HG03469 (cell line): ENCODE measurements at regions not wholly inside any gene's neighbourhood (a gene's known extent, or its start where the extent isn't known, plus 50 kb on each side); places are given as distances from the start of the nearest gene placed in this dataset.

Experiments used
- ATAC-seq: cut with Tn5 transposase; IDR thresholded peaks from one replicate; pipeline ENCODE4 v1.9.1; 2021; ENCODE audit warnings: mild to moderate bottlenecking, moderate library complexity, moderate number of reproducible peaks; ENCODE audit not compliant: unreplicated experiment

DNA sequence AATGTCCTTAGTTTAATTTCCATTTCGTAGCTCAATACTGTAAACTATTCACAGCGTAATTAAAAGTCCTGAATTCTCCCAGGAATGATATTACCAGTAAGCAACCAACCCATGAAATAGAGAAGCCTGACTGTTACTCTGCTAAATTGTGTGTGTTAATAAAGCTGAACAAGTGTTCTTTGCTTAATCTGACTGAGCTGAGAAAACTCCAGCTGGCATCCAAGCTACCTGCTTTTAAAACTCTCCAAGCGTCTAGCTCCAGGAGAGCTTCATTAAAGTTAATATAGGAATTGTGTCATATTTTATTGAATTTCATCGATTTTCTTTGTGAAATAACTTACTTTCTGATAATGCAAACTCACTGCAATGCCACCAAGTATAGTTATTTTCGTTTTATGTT, 524.4 kb downstream of the SLC16A7 start:
- no peak for ATAC-seq

DNA sequence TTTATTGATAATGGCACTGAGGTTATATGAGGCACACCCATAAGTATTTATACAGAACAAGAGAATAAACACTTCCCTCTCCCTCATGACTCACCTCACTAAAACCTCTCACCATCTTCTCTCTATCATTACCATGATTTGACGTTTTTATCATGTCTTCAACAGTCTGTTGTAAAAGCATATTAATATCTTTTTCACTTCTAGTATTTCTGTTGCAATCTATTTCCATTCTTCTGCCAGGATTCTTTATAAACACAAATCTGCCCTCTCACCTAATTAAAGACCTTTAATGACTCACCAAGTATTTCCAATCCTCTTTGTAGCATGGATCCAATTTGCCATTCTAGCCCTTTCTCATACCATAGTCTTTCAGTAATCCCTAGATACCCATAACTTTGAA, 527.7 kb downstream of the SLC16A7 start:
- ATAC-seq, result no peak

DNA sequence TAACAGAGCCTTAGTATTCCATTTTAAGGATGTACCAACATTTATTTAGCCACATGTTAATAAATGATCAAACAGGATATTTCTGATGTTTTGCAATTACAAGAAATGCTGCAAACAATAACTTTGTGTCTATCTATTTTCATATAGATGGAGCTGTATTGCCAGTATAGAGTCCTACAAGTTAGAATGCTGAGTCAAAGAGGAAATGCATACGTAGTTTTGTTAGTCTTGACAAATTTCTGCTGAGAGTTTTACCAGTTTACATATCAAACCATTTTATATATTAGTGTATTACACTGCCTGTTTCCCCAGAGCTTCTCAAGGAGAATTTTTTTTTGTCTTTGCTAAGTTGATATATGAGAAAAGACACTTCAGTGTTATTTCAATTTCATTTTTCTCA, 541.7 kb downstream of the SLC16A7 start:
- no peak for ATAC-seq

DNA sequence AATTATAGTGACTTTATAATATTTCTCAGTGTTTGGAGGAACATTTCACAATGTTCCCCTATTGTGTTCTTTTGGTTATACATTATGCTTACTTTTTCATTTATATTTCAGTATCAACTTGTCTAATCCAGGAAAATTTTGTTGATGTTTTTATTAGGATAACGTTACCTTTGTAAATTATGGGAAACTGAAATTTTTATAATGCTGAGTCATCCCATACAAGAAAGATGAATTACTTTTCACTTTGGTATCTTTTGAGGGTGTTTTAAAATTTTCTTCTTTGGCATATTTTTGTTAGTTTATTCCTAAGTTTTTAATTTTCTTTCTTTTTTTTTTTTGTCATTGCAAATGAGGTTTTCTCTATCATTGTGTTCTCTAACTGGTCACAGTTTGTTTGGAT, 542.7 kb downstream of the SLC16A7 start:
- ATAC-seq, result no peak

DNA sequence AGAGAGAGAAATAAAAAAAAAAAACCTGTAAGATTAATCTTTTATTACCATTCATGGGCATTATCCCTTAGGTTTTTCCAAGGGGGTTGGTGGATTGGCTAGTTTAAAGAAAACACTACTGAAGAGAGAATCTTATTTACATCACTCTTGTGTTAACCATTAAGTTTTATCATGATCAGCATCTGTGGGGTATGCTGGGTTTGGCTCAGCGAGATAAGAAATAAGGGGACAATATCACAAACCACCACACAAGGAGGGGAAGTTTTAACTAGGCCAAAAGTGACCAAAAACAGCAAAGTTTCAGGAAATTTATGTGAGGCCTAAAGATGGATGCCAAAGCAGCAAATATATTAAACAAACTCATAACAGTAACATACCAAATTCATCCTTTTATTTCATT, 548.6 kb downstream of the SLC16A7 start:
- no peak for ATAC-seq

DNA sequence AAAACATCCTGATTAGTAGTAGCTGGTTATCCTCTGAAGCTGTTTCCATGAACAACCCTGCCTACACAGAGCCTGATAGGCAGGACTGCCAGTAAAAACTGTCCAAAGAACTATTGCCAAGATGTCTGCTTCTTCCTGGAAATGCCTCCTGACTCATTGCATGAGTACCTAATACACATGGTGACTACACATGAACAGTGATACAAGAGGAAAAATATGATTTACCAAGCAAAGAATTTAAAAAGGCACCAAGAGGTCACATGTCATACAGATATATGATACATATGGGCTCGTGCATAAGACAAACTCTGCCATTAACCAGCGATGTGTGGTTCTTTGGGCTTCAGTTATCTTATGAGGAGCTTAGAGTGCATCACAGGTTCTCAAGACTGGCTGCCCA, 552.3 kb downstream of the SLC16A7 start:
- no peak for ATAC-seq

DNA sequence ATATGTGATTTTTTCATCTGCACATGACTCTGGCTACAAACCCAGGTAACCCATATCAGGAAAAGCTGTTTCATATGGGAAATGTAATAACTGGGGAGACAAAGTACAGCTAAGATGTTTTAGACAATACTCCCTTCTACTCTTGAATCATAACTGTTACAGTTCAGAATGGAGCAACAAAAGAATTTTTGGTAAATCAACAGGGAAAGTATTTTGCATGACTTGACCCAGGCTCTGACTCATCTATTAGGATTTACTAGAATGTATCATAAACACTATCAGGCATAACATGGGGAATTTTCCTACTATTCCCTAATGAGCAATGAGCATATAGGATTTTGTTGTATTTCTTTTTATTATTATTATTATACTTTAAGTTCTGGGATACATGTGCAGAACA, 553.0 kb downstream of the SLC16A7 start:
- no peak for ATAC-seq

DNA sequence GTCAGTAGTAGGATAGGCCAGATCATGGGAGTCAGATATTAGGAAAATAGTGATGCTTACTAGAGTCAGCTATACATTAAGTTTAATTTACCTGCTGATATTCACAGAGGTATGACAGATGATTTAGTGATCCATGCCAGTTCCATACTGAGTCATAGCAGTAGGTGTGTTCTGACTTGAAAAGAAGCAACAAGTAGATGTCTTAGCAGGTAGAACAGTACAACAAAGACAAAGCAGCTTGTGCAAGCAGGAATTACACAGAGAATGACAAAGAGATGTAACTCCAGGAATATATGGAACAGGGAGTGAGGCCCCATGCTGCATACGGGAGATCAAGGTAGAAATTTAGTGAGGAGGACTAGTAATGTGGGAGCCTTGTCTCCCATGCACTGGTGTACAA, 556.9 kb downstream of the SLC16A7 start:
- ATAC-seq, result no peak

DNA sequence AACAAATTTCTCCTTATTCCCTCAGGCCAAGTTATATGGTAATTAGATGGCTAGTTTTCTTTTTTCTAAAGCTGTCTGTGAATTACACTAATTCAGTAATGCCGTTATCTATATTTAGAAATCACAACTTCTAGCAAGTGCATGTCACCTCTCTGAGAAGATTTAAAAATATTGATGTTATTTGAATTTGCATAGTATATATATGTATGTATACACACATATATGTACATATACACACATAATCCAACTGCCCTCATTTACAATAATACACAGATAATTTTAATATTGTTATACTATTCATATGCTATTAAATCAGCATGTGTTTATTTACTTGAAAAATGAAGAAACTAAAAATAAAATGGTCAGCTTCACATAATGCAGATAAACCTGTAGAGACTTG, 563.9 kb downstream of the SLC16A7 start:
- no peak for ATAC-seq

DNA sequence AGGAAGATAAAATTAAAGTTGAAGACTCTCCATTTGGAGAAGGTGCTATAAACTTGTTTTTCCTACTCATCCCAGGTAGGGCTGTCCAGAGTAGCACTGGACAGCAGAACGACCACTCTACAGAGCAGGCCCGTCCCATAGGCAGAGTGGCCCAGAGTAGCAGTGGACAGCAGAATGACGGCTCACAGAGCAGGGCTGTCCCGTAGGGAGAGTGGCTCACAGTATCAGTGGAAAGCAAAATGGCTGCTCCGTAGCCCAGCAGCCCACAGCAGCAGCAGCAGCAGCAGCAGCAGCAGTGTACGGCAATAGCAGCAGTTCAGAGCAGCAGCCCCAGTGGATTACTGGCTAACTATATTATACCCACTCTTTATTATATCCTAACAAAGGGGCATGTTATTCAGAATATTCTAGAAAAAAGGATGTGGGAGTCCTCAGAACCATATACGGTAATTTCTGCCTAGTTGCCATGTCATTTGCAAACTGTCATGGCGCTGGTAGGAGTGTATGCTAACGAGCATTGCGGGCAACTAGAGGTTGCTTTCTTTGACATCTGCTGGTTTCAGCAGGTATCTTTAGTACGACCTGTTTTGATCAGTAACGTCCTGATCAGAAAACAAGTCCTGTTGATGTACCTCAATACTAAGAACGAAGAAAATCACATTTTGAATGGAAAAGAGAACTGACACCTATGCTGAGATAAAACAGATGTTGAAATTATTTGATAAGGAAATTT, 567.3 kb downstream of the SLC16A7 start:
- no peak for ATAC-seq

DNA sequence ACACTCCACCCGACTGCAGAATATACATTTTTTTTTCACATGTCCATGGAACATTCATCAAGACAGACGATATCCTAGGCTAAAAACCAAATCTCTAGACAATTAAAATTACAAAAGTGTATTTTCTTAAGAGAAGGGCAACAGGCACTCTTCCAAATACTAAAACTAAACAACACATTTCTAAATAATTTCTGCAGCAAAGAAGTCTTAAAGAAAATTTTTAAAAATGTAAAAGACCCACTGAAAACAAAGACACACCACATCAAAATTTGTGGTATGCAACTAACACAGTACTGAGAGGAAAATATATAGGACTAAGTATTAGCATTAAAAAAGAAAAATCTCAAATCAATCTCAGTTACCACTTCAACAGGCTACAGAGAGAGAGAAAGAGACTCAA, 570.0 kb downstream of the SLC16A7 start:
- ATAC-seq, result no peak

DNA sequence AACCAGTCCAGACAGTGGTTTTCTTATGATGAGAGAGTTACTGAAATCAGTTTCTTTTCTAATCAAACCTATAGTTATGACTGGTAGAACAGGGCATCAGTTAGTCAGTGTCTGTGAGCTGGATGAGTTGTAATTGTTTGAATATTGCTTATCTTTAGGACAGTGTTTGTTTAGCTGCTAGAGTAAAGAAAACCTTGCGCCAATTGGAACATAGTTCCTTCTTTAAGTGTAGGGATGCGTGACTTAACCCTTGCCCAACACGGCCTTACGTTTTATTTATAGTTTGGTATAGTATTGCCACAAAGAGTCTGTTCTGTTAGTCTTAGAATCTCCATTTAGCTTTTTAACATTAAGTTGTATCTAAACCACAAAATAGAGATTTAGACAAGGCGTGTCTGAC, 572.6 kb downstream of the SLC16A7 start:
- ATAC-seq, result no peak

DNA sequence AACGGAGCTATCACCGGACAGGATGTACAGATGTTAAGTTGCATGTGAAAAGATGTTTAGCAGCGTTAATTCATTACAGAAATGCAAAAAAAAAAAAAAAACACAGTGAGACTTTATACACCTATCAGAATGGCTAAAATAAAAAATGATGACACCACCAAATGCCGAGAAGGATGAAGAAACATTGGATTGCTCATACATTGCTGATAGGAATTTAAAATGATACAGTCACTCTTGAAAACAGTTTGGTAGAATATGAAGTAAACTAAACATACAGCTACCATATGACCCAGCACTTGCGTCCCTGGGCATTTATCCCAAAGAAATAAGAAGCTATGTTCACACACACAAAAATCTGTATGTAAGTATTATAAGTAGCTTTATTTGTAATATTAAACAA, 574.1 kb downstream of the SLC16A7 start:
- ATAC-seq, result no peak

DNA sequence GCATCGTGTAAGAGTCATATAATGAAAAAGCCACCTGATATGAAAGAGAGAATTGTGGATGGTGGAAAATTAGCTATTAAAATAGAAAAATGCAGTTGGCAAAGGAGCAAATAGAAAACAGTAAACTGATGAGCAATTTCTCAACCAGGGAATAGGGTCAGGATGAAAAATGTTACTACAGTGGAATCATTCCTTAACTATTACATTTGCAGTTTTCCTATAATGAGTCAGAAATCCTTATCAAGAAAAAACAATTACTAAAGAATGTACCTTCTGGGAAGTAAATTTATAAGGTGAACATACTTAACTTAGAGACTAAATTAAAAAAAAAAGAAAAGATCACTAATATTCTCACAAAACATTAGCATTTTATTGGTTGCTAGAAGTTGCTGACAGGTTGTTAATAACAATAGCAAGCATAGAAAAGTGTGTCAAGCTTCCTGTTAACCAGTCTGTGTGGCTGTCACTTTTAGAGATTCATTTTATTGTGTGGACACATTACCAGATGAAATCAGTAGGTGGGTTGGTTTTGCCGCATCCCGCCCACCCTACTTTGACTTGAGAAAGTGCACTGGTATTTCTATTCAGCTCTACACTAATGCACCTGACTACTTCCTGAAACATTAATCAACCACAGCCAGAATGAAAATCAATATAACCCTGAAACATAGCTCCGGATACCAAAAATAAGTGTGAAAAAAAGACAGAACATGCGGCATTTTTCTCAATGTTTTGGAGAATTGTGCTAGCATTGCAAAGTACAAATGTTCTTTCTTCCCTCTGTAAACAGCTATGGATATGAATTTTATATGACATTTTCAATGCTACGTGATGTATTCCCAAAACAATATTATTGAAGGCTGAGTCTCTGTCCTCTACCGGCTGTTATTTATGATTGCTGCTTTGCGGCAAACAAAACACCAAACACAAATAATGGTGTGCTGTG, 576.7 kb downstream of the SLC16A7 start:
- no peak for ATAC-seq

DNA sequence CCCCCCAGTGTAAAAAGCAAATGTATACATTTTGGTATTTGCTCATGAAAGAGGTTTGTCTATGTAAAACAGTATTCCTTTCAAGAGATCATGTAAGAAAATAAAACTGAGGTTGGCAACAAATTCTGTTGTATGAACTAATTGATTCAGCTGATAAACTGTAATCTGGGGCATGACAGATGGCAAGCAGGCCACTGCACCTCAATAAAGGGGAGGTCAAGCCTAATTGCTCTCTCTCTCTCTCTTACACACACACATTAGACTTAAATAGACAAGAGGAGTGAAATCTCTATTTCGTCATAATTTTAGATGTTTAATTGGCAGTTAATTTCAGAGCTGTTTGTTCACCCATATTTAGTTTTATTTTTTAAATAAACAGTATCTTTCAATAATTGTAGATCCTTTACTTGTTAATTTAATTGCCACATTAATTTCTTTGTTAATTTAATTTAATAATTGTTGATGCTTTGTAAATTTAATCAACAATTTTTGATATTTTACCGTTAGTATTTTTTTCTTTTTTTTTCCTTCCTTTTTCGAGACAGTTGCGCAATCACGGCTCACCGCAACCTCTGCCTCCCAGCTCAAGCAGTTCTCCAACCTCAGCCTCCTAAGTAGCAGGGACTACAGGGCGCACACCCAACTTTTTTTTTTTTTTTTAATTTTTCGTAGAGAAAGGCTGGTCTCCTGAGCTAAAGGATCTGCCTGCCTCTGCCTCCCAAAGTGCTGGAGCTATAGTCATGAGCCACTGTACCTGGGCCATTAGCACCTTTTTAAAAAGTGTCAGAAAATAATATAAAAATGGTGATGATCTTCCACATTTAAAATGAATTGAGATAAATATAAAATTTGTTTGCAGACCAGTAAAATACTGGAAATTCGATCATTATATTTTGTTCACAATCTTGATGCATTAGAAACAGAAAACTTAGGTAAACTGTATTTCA, 577.7 kb downstream of the SLC16A7 start:
- no peak for ATAC-seq

DNA sequence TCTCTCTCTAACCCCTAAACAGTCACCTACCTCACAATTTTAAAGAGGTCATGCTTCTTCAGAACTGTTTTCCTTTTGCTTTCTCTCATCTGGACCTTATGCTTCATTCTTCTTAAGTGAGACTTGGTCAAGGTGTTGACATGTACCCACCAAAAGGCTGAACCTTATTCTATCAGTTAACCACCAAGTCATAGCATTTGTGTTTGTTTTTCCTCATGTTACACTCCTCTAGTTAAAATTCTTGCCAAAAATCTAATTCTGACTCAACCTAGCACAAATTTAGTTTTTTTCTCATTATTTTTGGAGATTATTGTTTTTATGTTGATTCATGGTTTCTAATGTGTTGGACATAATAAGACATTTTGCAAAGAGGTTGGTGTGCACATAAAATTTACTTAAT, 578.6 kb downstream of the SLC16A7 start:
- ATAC-seq, result no peak

DNA sequence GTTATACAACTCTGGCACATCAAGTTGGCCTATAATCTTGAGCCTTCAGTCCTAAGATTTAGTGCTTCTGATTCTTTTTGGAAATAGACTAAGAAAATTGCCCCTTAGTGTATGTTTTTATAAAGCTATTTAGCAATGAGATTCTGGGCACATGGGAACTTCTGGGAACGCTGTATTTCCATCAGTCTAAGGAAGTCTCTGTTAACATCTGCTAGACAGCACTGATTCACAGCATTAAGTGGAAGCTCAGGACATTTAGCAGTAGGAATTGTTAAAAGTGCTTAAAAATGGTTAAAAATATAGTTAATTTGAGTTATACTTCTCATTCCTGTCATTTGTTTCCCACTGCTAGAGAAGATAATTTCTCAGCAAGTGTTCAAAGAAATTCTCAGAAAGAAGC, 579.1 kb downstream of the SLC16A7 start:
- ATAC-seq, result no peak

DNA sequence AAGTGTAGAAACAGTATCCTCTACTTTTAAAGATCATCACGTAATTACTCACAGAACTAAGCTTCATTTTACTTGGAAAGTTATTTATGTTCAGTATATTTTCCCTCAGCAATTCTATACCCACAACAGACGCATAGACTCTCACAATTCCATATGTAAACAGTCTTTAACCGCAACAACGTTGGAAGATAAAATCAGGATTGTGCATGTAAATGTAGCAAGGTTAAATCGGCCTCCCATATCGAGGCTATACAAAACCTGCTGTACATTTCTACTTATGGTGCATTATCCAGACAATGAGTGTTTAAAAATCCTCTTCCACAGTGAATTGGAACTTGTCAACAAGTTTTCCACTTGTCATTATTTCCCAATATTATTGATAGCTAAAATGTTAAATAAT, 581.1 kb downstream of the SLC16A7 start:
- ATAC-seq, result no peak

DNA sequence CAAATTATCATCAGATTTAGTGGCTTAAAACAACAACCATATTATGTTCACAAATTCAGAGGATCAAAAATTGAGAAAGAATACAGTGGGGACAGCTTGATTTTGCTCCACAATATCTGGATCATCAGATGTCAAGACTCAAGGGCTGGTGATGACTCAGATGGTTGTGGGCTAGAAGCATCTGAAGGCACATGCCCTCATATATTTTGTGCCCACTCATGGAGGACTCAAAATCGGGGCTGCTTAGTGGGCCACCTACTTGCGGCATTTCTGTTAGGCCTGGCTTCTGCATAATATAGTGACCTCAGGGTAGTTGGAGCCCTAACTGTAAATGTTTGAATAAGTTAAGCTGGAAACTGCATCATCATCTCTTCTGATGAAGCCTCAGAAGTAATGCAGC, 584.5 kb downstream of the SLC16A7 start:
- no peak for ATAC-seq

DNA sequence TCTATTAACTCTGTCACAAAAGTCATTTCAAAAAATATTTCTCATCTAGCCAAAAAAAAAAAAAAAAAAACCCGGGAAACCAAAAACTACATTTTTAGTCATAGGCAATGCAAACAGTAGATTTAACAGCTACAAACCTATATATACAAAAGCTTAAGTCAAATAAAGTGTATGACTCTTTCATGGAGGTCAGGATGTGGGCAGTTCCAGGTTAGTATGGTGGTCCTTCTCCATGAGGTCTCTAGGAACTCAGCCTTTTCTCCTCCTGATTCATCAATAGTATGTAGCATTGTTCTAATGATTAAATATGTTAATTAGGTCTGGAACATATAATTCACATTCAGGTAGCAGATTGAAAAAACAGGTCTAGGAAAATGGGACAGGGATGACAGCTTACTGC, 586.5 kb downstream of the SLC16A7 start:
- ATAC-seq, result no peak

DNA sequence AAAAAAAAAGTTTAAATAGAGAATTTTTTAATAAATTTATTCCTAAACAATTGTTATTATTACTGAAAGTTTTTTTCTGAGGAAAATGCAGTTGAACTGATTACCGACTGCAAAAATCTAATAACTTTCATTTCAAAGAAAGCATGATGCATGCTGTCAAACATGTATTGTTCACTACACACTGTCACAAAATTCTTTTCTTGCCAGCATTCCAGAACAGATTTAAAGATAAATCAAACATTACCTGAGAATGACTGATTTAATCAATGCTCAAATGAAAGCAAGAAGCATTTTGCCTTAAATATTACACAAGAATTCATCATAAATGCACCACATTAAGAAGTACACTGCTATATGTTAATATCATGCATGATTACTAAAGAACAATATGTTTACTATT, 588.3 kb downstream of the SLC16A7 start:
- ATAC-seq, result no peak
